OCI-LY1 (cell line): ENCODE measurements at regions not wholly inside any gene's neighbourhood (a gene's known extent, or its start where the extent isn't known, plus 50 kb on each side); places are given as distances from the start of the nearest gene placed in this dataset.

Experiments
- CTCF ChIP-seq: fragments of 200-600 bp; sonication (generic), shearing (Covaris generic); IDR thresholded peaks from 2 replicates; pipeline ENCODE4 v1.5.1; 2017; ENCODE audit warnings: mild to moderate bottlenecking, antibody characterized with exemption, low read length, moderate library complexity, mixed read lengths
- EZH2 ChIP-seq: fragments of 200-600 bp; sonication (generic), shearing (Covaris generic); IDR thresholded peaks from 2 replicates; pipeline ENCODE4 v1.8.0; 2017; ENCODE audit warnings: borderline replicate concordance, mixed run types, mild to moderate bottlenecking, antibody characterized with exemption, low read length, moderate library complexity, mixed read lengths

DNA sequence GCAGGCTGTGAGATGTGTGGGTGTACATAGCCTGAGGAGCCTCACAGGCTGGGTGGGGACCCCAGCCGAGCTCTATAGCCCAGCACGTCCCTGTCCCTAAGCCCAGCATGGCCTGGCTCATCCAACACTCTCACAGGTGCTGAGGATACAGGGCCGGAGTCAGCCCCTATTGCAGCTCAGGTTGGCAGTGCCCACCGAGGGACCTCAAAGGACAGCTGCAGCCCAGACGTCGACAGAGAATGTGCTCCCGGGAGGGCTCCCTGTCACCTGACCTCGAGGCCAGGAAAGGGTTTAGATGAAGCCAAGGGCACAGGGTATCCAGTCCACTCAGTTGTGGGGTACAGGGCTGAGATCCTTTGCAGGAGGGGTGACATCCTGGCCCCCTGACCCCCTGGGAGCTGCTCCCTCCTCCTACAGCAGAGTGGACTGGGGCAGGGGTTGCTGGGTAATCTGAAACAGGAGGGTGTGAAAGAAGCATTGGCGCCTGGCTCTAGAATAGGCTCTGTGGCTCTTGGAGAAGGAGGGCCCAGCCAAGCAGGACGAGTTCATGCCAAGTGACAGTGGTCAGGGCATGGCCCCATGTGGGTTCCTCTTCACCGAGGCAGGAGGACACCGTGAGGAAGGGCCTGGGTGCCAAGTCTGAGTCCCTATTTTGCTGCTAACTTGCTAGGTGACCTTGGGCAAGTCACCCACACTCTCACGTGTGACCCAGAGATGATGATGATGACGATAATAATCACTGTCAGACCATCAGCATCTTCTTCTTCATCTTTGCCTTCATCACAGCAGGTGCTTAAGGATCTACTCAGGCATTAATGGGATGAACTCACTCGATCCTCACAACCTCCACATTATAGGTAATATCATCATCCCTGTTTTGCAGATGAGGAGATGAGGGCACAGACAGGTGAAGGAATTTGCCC lies 68.0 kb downstream of the RMI2 start:
- TF ChIP-seq CTCF: no peak
- no peak for TF ChIP-seq EZH2
